GM23338 (cell line): ENCODE measurements at regions not wholly inside any gene's neighbourhood (a gene's known extent, or its start where the extent isn't known, plus 50 kb on each side); places are given as distances from the start of the nearest gene placed in this dataset.

Experiments
- ATAC-seq: fragments of 200-7000 bp; cut with Tn5 transposase; 3 replicates; pipeline ENCODE4 v1.9.1; 2020
- DNase-seq: peaks from one replicate; pipeline ENCODE4 v3.0.0-alpha.2; 2015; ENCODE audit warnings: low spot score
- H2AFZ ChIP-seq: fragments of 200-600 bp; sonication (generic); 2 replicates; pipeline ENCODE4 v1.8.0; 2016; ENCODE audit warnings: antibody characterized with exemption, mild to moderate bottlenecking, moderate library complexity
- H3F3A ChIP-seq: fragments of 200-600 bp; sonication (generic); replicated peaks from 2 replicates; pipeline ENCODE4 v1.8.0; 2017; ENCODE audit warnings: antibody characterized with exemption, mixed run types, low read depth
- H3K27ac ChIP-seq: fragments of 200-600 bp; sonication (generic); 2 replicates; pipeline ENCODE4 v1.6.1; 2016; ENCODE audit warnings: low read depth
- H3K27me3 ChIP-seq: fragments of 200-600 bp; sonication (generic); 2 replicates; pipeline ENCODE4 v1.8.0; 2016; ENCODE audit warnings: mild to moderate bottlenecking, mixed run types, moderate library complexity; ENCODE audit not compliant: insufficient read depth
- H3K36me3 ChIP-seq: fragments of 200-600 bp; sonication (generic); 2 replicates; pipeline ENCODE4 v1.8.0; 2016; ENCODE audit warnings: mild to moderate bottlenecking; ENCODE audit not compliant: insufficient read depth
- H3K4me1 ChIP-seq: fragments of 200-600 bp; sonication (generic); 2 replicates; pipeline ENCODE4 v1.8.0; 2016; ENCODE audit warnings: mild to moderate bottlenecking, moderate library complexity; ENCODE audit not compliant: insufficient read depth
- H3K4me2 ChIP-seq: fragments of 200-600 bp; sonication (generic); 2 replicates; pipeline ENCODE4 v1.7.1; 2017; ENCODE audit warnings: mixed run types
- H3K4me3 ChIP-seq: fragments of 200-600 bp; sonication (generic); 2 replicates; pipeline ENCODE4 v1.6.1; 2016; ENCODE audit warnings: mixed run types
- H3K79me2 ChIP-seq: fragments of 200-600 bp; sonication (generic); replicated peaks from 2 replicates; pipeline ENCODE4 v1.8.0; 2017; ENCODE audit warnings: mild to moderate bottlenecking; ENCODE audit not compliant: insufficient read depth
- H3K9me2 ChIP-seq: fragments of 200-600 bp; sonication (generic); 2 replicates; pipeline ENCODE4 v1.8.0; 2017; ENCODE audit not compliant: insufficient read depth
- H4K20me1 ChIP-seq: fragments of 200-600 bp; sonication (generic); replicated peaks from 2 replicates; pipeline ENCODE4 v1.8.0; 2017; ENCODE audit warnings: mild to moderate bottlenecking; ENCODE audit not compliant: insufficient read depth
- H3K27ac Mint-ChIP-seq: 2 replicates; pipeline ENCODE4 v1.8.0; 2020; ENCODE audit warnings: inconsistent platforms, mild to moderate bottlenecking, moderate library complexity, mixed read lengths
- H3K27me3 Mint-ChIP-seq: 3 replicates; pipeline ENCODE4 v1.8.0; 2022; ENCODE audit warnings: low read depth, mild to moderate bottlenecking, moderate library complexity, mixed read lengths, inconsistent platforms; ENCODE audit not compliant: insufficient read depth, poor library complexity
- H3K36me3 Mint-ChIP-seq: 3 replicates; pipeline ENCODE4 v1.8.0; 2021; ENCODE audit warnings: low read depth, mild to moderate bottlenecking, inconsistent platforms, moderate library complexity, mixed read lengths
- H3K4me1 Mint-ChIP-seq: 3 replicates; pipeline ENCODE4 v1.8.0; 2020; ENCODE audit warnings: mild to moderate bottlenecking, inconsistent platforms, mixed read lengths
- H3K4me3 Mint-ChIP-seq: 3 replicates; pipeline ENCODE4 v1.8.0; 2021; ENCODE audit warnings: moderate library complexity, mild to moderate bottlenecking, inconsistent platforms, mixed read lengths
- H3K9me3 Mint-ChIP-seq: 3 replicates; pipeline ENCODE4 v1.8.0; 2020; ENCODE audit warnings: moderate library complexity, mild to moderate bottlenecking, inconsistent platforms, mixed read lengths
- EZH2phosphoT487 ChIP-seq: fragments of 200-600 bp; sonication (generic); IDR thresholded peaks from one replicate; pipeline ENCODE4 v1.8.1; 2018; ENCODE audit warnings: antibody characterized with exemption; ENCODE audit not compliant: unreplicated experiment
- JUNB ChIP-seq: IDR thresholded peaks from one replicate; pipeline ENCODE4 v1.6.1; 2016; ENCODE audit warnings: antibody characterized with exemption; ENCODE audit not compliant: unreplicated experiment
- NANOG ChIP-seq: IDR thresholded peaks from 2 replicates; pipeline ENCODE4 v1.6.1; 2016; ENCODE audit warnings: antibody characterized with exemption, borderline replicate concordance
- POLR2AphosphoS5 ChIP-seq: IDR thresholded peaks from 2 replicates; pipeline ENCODE4 v1.6.1; 2016; ENCODE audit warnings: antibody characterized with exemption, low read depth
- ZNF114 ChIP-seq: fragments of 250-450 bp; sonication (Bioruptor Pico); IDR thresholded peaks from 2 replicates; pipeline ENCODE4 v1.5.0; 2020; ENCODE audit warnings: mild to moderate bottlenecking, moderate library complexity
- ZNF331 ChIP-seq: fragments of 250-450 bp; sonication (Bioruptor Pico); IDR thresholded peaks from 2 replicates; pipeline ENCODE4 v1.5.0; 2020; ENCODE audit warnings: low read depth, mild to moderate bottlenecking, moderate library complexity
- TF ChIP-seq, protein P1 (sequence below): IDR thresholded peaks from one replicate; pipeline ENCODE4 v1.6.1; 2018; ENCODE audit warnings: antibody characterized with exemption; ENCODE audit not compliant: unreplicated experiment
- TF ChIP-seq, protein P2 (sequence below), 2 experiments: fragments of 200-600 bp in 1 of 2; sonication (generic) in 1 of 2; conservative IDR thresholded peaks; 2 replicates each; pipeline versions ENCODE4 v1.5.1 to v1.6.1; 2016 to 2017; ENCODE audit warnings: antibody characterized with exemption in 2 of 2, low read depth in 2 of 2, mild to moderate bottlenecking in 2 of 2, moderate library complexity in 1 of 2
- TF ChIP-seq, protein P3 (sequence below): IDR thresholded peaks from 2 replicates; pipeline ENCODE4 v1.6.1; 2016; ENCODE audit warnings: antibody characterized with exemption

DNA sequence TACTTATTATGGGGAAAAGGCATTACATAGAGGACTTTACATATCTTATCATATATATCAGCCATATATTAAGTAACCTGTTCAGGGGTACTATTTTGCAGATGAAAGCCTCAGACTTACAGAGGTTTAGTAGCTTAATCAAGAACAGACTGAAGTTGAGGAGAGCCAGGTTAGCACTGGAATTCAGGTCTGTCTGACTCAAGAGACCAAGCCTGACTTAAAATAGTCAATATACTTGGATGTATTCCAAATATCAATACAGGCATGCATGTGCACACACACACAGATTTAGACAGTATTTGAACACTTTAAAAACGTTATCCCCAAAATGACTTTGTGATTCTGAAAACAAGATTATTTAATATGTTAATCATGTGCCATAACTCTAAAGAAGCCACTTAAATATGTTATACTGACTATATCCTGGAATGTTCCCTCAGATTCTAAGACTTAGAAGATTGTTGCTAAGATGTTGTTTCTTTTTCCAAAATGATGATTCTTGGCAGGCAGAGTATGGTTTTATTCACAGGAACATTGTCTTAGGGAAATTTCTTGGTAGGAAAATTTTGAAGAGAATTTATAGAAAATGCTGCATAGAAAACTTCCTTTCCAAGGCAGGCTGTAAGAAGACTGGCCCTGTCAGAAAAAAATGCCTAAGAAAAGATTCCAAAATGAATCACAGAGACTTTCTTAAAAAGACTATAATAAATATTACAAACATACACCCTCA, 61.6 kb downstream of the ADAMTS1 start:
- Histone ChIP-seq H3K36me3 (no peaks in the 10 kb centered on the region), H3K79me2 (no peaks in the 10 kb centered on the region), H4K20me1 (no peaks in the 10 kb centered on the region), H3F3A (no peaks in the 10 kb centered on the region), H2AFZ (no peak overlapping the region), H3K4me2 (no peak overlapping the region), H3K4me3 (no peak overlapping the region), H3K27ac (no peak overlapping the region), H3K9me2 (peaks cover 11% of the 10 kb centered on the region; the same call in 1 of the 2 replicates), H3K27me3 (no peaks in the 10 kb centered on the region), H3K4me1 (no peaks in the 10 kb centered on the region)
- DNase-seq (no peak), ATAC-seq (no peak)
- TF ChIP-seq POLR2AphosphoS5 (no peak), EZH2phosphoT487 (no peak), JUNB (no peak), ZNF114 (CRISPR knock-in tag) (no peak), ZNF331 (CRISPR knock-in tag) (no peak), NANOG (no peak)
- TF ChIP-seq, protein P1, sequence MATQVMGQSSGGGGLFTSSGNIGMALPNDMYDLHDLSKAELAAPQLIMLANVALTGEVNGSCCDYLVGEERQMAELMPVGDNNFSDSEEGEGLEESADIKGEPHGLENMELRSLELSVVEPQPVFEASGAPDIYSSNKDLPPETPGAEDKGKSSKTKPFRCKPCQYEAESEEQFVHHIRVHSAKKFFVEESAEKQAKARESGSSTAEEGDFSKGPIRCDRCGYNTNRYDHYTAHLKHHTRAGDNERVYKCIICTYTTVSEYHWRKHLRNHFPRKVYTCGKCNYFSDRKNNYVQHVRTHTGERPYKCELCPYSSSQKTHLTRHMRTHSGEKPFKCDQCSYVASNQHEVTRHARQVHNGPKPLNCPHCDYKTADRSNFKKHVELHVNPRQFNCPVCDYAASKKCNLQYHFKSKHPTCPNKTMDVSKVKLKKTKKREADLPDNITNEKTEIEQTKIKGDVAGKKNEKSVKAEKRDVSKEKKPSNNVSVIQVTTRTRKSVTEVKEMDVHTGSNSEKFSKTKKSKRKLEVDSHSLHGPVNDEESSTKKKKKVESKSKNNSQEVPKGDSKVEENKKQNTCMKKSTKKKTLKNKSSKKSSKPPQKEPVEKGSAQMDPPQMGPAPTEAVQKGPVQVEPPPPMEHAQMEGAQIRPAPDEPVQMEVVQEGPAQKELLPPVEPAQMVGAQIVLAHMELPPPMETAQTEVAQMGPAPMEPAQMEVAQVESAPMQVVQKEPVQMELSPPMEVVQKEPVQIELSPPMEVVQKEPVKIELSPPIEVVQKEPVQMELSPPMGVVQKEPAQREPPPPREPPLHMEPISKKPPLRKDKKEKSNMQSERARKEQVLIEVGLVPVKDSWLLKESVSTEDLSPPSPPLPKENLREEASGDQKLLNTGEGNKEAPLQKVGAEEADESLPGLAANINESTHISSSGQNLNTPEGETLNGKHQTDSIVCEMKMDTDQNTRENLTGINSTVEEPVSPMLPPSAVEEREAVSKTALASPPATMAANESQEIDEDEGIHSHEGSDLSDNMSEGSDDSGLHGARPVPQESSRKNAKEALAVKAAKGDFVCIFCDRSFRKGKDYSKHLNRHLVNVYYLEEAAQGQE = no peak
- TF ChIP-seq, protein P2, sequence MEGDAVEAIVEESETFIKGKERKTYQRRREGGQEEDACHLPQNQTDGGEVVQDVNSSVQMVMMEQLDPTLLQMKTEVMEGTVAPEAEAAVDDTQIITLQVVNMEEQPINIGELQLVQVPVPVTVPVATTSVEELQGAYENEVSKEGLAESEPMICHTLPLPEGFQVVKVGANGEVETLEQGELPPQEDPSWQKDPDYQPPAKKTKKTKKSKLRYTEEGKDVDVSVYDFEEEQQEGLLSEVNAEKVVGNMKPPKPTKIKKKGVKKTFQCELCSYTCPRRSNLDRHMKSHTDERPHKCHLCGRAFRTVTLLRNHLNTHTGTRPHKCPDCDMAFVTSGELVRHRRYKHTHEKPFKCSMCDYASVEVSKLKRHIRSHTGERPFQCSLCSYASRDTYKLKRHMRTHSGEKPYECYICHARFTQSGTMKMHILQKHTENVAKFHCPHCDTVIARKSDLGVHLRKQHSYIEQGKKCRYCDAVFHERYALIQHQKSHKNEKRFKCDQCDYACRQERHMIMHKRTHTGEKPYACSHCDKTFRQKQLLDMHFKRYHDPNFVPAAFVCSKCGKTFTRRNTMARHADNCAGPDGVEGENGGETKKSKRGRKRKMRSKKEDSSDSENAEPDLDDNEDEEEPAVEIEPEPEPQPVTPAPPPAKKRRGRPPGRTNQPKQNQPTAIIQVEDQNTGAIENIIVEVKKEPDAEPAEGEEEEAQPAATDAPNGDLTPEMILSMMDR (conservative IDR thresholded peaks at IDR 0.05; ENCODE audit: low read depth in 2 of 2) = no peak
- TF ChIP-seq, protein P3, sequence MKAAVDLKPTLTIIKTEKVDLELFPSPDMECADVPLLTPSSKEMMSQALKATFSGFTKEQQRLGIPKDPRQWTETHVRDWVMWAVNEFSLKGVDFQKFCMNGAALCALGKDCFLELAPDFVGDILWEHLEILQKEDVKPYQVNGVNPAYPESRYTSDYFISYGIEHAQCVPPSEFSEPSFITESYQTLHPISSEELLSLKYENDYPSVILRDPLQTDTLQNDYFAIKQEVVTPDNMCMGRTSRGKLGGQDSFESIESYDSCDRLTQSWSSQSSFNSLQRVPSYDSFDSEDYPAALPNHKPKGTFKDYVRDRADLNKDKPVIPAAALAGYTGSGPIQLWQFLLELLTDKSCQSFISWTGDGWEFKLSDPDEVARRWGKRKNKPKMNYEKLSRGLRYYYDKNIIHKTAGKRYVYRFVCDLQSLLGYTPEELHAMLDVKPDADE = no peak
- Mint-ChIP-seq H3K36me3 (no peaks in the 10 kb centered on the region), H3K27me3 (no peaks in the 10 kb centered on the region), H3K4me1 (no peaks in the 10 kb centered on the region), H3K27ac (no peak overlapping the region), H3K9me3 (no peaks in the 10 kb centered on the region), H3K4me3 (no peak overlapping the region)
